ELR (cell line): ENCODE measurements at regions not wholly inside any gene's neighbourhood (a gene's known extent, or its start where the extent isn't known, plus 50 kb on each side); places are given as distances from the start of the nearest gene placed in this dataset.
"Not testable (repeated sequence)": the region's sequence is repeated elsewhere in the genome, so short reads cannot be mapped to it uniquely, and the experiment has no call there.

Source experiments
- DNase-seq: peaks from one replicate; pipeline ENCODE4 v3.0.0-alpha.2; 2015; ENCODE audit warnings: low read depth

DNA sequence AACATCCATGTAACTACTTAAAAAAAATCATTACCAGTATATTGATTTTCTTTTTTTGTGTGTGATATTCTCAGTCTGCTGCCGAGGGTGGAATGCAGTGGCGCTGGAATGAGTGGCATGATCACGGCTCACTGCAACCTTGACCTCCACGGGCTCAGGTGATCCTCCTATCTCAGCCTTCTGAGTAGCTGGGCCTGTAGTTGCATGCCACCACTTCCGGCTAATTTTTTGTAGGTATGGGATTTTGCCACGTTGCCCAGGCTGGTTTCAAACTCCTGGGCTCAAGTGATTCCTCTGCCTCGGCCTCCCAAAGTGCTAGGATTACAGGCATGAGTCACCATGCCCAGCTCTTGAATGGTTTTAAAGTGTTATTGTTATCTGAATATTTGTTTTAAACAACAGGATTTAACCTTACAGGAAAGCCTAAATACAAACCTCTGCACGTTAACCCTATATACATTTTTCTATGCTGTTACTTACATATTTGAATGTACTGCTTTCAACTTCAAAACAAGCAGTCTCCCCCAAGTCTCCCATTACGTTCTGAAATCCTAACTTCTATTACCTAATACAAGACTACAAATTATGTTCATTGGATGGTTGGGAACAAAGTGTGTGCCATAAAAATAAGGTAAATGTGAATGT lies 61.7 kb downstream of the KPNA2 start:
- DNase-seq: no peak

DNA sequence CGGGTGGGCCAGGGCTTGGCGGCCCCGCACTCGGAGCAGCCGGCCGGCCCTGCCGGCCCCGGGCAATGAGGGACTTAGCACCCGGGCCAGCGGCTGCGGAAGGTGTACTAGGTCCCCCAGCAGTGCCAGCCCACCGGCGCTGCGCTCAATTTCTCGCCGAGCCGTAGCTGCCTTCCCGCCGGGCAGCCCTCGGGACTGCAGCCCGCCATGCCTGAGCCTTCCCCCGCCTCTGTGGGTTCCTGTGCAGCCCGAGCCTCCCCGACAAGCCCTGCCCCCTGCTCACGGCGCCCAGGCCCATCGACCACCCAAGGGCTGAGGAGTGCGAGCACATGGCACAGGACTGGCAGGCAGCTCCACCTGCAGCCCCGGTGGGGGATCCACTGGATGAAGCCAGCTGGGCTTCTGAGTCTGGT lies 63.8 kb downstream of the KPNA2 start:
- not testable (repeated sequence) for DNase-seq

- no peak for DNase-seq
Measured at GRCh38 chr17:68100000-68100641, 64.6 kb downstream of the KPNA2 start.

DNA sequence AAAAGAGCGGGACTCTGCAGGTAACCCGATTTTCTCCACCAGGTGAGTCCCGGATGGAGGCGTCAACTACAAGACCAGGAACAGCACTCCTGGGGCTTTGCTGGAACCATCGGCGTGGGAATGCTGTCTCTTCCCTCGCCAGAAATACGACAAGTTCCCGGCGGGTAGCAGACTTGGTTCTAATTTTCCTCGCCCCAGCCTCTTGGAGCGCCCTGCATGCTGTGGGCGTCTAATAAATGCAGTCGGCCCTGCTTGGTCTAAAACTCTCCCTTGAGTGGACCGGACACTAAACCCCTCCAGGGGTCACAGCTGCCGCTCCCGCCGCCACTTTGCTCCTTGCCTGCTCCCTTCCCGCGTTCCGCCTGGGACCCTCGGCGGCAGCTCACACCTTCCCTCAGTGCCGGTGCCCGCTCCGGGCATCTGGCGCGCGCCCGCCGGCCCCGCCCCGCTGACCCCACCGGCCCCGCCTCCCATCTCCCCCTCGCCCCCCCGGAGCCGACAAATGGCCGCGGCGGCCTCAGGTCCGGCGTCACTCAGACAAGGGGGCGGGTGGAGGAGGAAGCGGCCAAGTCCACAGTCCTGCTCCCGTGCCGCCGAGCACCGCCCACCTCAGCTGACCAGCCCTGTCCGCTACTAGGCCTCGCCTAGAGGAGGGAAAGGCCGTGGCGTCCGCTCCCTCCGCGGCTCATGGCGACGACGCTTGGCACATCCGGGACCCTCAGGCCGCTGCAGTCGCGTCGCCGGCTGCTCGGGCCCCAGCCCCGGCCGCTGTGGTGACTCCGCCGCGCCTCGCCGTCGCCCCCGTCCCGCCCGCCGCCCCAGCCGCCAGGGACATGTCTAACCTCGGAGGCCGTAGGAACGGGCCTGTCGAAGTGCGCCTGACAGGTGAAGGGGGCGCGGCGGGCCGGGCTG lies 65.8 kb downstream of the KPNA2 start:
- DNase-seq: peak; percentile 96

GRCh38 chr17:68101987-68102314 lies 66.4 kb downstream of the KPNA2 start:
- DNase-seq: no peak

DNA sequence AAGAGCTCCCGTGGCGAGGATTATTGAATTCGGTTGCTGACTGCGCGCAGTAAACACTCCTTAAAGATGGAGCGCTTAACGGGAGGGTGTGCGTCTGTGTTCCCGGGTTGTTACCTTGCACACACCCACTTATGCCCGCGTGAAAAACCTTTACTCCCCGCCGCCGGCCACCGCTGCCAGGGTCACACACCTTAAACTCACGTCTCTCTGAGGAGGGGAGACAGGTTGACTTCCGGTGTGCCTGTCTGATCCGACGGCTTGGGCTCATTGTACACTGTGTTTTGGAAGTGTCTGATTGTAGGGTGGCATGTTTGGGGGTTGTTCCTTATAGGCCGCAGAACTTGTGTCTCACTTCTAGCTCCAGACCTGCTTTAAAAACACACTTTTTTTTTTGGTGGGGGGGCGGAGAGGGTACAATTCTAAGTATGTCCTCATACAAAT lies 66.8 kb downstream of the KPNA2 start:
- DNase-seq: peak; percentile 32

GRCh38 chr17:68103148-68103547 lies 67.6 kb downstream of the KPNA2 start:
- DNase-seq: no peak

DNA sequence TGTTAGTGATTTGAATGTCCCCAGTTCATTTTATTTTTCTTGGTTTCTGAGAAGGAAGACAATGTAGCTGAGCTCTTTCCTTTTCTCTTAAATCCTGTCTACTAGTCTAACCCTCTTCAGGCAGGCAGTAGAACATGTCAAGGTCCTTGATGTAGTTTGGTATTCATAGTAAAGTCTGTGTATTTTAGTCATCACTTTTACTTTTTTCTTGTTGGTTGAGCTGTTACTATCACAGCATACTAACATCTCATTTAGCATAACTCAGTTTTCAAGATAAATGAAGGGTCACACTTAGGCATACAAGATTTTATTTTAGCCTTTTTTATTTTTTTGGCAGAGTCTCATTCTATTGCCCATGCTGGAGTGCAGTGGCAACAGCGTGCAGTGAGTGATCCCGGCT lies 70.5 kb downstream of the KPNA2 start:
- DNase-seq: no peak

GRCh38 chr17:68107373-68107772 lies 71.8 kb downstream of the KPNA2 start:
- no peak for DNase-seq

GRCh38 chr17:68108313-68109000 lies 72.9 kb downstream of the KPNA2 start:
- DNase-seq: no peak

GRCh38 chr17:68109404-68109803 lies 73.9 kb downstream of the KPNA2 start:
- DNase-seq: not testable (repeated sequence)

GRCh38 chr17:68116211-68116610 lies 80.7 kb downstream of the KPNA2 start:
- not testable (repeated sequence) for DNase-seq

DNA sequence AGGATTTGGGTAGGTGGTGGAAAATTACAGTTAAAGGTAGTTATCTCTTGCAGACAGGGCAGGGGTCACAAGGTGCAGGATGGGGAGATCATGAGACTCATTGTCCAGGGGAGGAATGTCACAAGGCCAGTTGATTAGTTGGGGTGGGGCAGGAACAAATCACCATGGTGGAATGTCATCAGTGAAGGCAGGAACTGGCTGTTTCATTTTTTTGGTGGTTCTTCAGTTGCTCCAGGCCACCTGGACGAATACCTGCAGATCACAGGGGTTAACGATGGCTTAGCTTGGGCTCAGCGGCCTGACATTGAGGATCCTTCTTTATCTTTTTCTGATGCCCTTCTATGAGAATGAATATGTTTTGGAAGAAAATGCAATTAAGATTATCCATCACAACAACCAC lies 87.1 kb downstream of the KPNA2 start:
- no peak for DNase-seq

DNA sequence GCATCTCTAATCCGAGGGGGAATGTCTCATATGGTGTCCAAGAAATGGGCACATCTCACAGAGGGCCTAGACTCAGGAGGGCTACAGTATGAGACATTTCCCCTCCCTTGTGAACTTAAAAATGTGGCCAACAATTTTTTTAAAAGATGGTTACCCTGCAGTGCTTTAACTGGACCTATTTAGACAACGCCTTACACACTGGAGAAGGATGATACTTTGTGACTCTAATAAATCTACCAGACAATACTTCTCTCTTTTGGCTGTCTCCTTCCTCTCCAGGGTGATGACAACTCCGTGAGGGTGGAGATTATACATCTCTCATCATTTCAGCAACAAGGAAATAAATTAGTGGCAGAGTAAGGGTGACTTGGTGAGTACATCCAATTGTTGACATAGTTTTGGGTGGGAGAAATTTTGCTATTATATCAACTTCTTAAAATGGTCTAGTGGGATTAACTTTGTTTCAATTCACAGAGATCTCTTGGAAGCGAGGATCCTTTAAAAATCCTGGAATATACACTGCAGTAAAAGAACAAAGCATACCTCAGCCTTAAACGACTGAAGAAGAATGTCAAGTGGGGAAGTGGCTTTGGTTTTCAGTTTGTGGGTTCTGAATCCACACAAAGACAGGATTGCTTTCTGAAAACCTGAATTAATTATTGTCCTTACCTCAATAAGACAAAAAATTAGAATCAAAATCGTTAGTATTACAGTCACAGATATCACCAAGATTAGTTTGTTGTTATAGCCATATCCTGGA lies 89.8 kb downstream of the KPNA2 start:
- no peak for DNase-seq

DNA sequence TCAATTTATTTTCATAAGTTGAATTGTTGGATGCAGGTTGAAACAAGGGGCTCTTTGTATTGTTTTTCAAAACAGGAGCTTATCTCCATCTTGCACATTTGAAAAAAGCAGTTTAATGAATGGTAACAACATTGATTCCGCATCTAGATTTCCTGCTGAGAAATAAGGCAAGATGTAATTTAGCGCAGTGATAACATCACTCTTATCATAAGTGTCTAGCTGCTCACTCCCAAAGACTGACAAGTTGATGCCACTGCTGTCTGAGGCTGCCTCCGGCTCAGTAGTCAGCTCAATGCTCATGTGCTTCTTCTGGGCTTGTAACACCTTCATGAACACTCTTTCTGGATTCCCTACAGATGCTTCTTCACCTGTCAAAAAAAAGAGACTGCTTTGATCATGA lies 92.4 kb downstream of the KPNA2 start:
- no peak for DNase-seq

GRCh38 chr17:68131456-68131855 lies 95.9 kb downstream of the KPNA2 start:
- DNase-seq: no peak

DNA sequence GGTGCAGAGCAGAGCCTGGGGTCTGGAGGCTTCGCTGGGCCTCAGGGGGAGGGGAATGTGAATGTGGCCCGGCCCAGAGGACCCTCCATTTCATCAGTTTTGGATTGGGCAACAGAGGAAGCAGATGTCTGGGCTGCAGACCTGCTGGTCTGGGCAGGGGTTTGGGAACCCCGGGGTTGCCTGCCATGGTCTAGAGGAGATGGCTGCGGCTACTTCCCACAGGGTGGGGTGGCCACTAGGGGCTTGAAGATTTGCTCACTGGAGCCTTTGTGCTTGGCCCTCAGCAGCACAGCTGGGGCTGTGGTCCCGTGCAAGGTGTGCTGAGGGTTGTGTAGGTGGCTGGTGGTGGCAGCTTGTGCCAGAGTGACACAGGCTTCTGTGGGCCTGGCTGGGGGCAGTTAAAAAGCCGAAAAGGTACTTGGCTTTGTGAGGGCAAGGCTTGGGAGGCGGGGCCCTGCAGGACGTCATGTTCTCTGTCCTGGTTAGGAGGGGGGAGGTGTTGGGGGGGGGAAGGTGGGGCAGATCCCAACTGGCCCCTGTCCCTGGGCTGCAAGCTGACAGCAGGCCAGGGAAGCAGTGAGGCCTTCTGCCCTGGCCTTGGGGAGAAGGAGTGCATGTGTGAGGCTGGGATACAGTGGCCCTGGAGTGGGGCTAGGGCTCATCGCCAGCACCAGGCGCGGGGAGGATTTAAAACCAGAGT lies 98.0 kb downstream of the KPNA2 start:
- DNase-seq: no peak

GRCh38 chr17:68134046-68134637 lies 98.6 kb downstream of the KPNA2 start:
- DNase-seq: no peak

DNA sequence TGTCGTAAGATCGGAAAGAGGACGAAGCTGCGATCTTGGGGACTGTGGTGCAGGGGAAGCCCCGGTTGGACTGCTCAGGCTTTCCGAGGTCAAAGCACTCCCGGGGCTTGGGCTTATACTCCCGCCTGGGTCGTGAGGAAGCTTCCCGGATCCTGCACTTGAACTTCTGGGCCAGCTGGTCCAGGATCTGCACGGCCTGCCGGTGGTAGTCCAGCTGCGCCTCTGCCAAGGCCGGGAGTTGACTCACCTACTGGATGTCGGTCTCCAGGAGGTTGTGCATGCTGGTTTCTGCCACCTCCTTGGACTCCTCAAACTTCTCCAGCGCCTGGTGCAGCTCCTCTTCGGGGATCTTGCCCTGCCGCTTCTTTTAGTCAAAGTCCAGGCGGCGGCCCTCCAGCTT lies 99.2 kb downstream of the KPNA2 start:
- no peak for DNase-seq

- no peak for DNase-seq
Measured at GRCh38 chr17:68135141-68135887, 99.8 kb downstream of the KPNA2 start.
